ENCODE measurements at regions not wholly inside any gene's neighbourhood (a gene's known extent, or its start where the extent isn't known, plus 50 kb on each side); places are given as distances from the start of the nearest gene placed in this dataset.

DNA sequence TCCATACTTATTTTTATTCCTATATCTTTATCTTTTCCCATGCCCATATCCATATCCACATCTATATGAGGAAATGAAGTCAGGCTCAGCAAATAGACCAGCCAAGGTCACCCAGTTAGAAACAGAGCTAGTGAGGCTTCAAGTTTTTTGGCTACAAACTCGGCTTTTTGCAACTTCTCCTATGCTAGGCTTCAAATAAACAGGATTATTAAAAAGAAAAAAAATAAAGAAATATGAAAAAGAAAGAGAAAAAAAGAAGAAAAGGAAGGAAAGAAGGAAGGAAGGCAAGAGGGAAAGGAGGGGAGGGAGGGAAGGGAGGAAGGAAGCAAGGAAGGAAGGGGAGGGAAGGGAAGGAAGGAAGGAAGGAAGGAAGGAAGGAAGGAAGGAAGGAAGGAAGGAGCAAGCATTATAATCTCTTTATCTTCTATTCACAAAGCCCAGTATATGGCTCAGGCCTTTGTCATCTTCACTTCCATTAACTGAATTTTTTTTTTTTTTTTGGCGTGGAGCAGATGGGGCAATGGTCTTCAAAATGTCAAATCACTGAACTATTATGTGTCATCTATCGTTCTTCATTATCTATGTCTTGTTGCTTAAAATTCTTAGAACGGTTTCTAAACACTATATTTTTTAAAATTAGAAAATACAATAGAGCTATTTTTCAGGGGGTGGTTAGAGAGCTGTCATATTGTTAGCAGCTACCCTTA lies 418.2 kb downstream of the VRK1 start:
- DNase-seq, result no peak

DNA sequence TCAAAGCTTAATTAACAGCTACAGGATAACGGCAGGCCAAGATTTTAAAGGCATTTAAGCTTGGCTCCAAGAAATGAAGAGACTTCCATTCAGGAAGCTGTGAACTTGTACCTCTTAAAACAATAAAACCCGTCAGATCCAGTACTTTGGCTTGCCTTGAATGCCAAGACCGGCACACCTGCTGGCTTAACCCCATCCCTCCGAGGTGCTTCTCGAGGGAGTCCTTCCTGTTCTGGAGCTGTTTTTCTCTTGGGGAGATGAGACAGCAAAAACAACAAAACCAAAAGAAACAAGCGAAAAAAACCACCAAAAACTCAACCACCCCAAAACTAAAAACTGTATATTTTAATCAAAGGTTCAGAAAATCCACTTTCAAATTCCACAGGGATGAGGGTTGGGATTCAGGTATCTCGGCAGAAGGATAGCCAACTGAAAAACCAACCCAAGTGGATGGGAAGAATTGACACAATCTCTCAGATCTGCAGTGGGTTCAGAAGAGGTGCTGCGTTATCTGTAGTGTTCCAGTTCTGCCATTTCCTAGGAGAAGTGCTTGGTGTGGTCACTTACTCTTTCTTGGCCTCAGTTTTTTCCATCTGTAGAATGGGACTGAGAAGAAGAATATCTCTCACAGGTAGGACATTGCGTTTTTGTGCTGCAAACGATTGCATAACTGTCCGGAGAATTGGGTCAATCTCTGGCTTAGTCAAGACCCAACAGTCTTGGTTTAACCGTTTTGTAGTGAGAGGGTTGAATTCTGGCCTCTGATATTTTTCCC lies 420.1 kb downstream of the VRK1 start:
- DNase-seq, result no peak

DNA sequence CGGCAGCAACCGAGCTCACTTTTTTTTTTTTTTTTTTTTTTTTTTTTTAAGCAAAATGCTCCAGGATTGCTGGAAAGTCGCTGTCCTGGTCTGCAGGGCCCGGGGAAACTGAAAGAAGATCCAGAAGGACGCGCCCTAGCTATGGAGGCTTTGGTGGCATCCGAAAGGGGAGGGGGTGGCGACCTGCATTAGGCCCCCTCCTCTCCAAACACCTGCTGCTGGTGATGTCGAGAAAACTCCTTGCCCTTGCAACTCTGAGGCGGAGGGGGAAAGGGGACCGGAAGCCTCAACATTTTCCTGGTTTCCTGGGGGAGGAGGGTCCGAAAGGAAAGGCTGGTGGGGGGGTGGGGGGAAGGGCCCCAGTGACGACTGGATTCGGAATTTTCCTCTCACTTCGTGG lies 421.1 kb downstream of the VRK1 start:
- peak in 1 of 2 donors; percentile 1 for DNase-seq

DNA sequence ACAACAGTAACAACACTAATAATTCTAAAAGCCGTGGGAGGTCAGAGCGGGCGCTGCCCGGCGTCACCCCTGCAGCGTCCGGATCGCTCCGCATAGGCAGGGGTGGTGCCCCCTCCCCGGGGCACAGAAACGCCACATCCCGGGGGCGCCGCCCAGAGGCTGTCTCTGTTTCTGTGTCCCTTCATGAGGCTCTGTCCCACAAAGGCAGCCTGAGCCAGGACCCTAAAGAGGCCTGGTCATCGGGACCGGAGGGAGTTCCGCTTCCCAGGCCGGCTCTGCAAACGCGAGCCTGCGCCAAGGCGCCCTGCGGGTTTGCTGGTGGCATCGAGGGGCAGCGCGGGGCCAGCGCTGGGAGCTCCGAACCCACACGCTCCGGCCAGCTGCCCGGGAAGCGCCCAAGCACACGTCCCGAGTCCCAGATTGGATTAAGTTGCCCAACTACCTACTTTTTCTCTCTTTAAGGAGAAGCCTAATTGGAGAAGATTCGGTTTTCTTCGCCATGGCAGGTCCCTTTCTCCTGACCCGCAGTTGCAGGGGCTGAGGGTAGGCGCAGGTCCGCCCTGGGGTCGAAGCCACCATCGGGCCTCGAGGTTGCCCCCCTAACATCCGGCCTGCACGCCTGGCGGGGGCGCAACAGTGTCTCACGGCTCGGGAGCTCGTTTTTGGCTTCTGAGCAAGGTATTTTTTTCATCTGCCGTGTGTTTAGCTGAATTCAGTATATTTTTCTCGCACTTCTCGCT lies 421.7 kb downstream of the VRK1 start:
- DNase-seq, result peak; percentile 38 to 48

DNA sequence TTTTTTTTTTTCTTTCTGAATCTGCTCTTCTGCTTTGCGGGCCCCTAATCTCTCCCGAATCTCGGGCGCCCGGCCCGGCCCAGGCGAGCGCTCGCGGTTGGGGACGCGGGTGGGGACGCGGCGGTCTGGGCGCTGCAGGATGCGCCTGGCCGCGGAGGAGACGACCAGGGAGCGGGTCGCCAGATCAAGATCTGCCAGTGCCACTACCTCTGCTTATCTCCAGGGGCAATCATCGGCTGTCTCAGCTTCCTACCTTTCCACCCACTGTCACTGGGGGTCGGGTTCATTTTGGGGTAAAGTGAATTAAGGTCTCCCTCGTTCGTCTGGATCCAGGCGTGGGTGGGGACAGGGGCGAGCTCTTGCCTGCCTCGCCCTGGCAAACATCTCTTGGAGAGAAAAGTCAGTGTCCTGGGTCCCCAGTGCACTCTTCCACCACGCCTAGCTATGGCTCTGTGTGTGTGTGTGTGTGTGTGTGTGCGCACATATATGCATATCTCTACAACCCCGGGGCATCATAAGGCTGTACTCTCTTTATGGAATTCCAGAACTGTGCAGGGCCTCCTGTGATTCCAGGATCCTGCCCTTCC lies 422.3 kb downstream of the VRK1 start:
- peak; percentile 21 to 32 for DNase-seq

DNA sequence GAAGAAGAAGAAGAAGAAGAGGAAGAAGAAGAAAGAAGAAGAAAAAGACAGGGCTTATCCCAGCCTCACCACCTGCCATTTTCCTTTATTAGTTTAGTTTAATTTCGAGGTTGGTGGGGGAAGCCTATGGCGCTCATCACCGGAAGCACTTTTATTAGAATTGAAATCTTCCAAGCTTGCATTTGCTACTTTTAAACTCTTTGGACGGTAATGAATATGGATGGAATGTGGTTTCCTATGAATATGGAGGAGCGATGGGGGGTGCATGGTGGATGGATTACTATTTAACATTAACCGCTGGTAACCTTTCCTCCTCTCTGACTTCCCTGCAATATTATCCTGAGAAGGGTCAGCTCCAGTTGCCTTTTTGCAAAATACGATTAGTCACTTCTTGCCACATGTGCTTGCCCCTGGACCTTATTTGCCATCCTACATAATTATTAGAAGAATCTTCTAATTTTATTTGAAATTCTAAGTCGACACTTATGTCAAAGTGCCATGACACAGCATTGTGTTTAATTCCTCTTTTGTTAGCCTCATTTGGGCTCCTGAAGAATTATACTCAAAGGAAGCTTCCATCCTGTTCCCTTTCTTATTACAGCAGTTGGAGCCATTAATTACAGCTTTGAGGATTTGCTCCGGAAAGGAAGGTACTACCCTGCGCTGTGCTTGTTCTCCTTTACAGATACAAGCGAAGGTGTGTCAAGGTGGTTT lies 424.5 kb downstream of the VRK1 start:
- no peak for DNase-seq

DNA sequence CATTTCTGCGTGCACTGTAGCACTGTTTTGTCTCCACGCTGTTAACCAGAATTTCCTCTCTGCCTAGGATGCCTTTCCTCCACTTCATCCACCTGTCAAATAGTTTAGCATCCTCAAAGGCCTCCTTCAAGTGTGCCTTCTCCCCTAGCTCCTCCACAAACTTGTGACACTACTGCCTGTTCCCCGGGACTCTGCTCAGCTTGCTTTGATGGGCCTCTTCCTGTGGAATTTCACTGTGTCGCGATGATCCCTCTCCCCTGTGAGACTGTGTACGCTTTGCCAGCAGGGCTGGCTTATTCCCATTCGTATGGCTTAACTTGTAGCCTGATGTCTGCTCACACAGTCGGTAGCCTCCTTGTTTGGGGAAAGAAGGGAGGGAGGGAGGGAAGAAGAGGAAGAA lies 426.8 kb downstream of the VRK1 start:
- DNase-seq, result no peak

DNA sequence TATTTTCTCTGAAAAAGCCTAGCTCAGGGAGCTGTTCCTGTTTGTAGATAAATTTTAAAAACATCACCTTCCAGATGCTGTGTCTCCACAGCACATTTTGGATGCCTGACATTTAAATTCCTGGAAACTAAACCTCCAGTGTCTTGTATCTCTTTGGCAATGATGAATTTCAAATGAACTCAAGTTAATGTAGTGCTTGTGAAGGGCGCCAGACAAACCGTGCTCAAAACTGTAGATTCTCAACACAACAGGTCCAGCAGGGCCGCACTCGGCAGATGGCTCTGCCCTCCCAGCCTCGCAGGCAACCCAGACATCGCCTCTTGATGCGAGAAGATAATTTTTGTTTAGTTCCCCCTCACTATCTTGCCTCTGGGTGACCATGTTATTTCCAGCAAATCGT lies 432.9 kb downstream of the VRK1 start:
- DNase-seq, result no peak

DNA sequence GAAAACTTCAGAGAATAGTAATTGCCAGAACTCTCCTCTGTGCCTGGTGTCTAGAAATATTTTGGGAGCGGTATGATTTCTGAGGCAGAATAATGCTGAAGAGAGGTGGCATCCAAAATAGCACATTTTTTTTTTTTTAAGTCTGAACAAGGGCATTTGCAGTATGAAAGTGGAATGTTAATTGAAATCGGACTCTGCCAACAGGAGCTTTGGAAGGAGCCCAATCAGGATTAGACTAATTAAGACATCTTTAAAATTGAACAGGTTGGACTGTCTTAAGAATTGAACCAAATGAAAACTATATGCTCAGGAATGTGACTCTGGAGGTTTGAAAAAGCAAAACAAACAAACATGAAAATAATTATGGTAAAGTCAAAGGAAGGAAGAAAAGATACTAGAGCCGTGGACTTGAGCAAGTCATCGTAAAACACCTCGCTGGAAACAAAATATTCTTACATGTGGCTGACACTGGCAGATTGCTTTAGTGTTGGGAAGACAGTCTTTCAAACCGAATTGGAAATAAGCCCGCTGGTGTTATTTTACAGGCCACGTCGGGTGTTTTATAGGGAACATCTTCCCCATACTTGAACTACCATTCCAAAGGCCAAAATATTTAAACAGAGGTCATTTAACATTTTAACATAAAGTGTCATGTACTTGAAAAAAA lies 436.3 kb downstream of the VRK1 start:
- no peak for DNase-seq

DNA sequence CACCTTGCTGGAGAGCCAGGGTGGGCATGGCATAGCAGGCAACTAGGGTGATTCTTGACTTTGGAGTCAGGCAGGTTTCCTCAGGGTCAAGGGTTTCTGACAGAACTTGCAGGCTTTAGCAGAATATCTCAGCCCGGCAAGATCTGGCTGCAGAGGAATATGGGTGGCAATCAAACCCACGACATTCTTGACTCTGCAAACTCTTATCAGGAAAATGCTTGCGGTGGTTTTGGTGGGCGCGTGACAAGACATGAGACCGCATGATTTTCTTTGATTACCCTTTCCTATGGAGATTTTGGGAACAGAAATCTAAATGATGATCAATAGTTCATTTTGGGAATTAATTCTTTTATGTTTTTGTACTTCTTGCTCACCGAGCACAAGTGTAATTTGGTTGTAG lies 449.5 kb downstream of the VRK1 start:
- DNase-seq, result no peak

DNA sequence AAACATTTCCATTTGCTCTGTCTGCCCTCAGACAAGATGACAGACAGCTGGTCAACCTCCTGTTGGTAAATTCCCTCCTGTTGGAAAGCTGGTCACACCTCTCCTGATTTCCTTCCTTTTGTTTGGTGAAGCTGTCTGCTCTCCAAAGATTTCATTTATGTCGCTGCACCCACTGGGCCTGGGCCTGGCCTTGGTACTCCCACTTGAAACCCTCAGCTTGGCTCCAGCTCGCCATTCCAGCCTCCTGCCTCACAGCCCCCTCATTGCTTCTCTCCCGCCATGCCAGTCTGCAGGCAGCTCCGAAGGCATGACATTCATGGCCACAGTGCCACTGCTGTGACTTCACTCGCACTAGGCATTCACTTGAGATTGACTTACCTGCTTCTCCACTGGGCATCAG lies 451.8 kb downstream of the VRK1 start:
- no peak for DNase-seq

DNA sequence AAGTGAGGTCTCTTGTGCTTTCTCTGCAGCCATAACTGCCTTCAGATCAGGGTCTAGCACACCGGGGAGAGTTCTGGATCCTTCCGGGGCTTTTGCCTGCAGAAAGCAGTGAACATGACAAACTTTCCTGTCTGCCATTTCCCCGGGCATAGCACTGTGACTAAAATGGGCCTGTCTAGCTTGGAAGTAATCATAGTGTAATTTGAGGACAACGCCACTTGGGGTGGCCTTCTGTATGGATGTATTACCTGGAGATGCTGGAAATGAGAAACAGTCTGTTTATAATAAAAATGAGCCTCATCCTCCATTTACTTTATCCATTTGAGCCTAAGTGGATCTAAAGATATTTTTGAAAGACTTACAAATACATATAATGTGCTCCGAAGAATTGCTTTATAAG lies 453.7 kb downstream of the VRK1 start:
- no peak for DNase-seq

DNA sequence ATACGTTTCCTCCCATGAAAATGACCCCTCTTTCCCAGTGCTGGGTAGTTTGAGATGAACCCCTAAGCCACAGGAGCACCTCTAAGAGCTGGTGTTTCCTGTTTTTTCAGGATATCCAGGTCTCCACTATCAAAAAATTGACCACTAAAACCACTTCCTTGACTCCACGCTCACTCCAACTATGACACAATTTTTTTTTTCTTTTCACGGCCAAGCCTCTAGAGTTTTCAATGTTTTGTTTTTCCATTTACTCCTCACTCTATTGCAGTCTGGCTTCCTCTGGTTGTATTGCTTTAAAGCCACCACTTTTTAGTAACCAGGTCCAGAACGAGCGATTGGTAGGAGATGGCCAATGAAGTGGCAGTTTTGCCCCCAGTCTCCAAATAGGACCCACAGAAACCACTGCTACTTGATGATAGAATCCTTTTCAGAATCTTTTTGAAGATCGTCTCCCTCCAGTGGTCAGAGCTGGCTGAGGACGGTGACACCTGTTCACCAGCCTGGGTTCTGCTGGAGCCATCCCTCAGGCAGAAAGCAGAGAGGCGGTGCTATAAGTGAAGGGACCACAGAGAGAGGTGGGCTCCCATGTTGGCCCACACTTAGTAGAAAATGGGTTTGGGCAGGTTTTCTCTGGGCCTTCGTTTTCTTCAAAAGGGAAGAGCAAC lies 454.4 kb downstream of the VRK1 start:
- DNase-seq, result no peak

DNA sequence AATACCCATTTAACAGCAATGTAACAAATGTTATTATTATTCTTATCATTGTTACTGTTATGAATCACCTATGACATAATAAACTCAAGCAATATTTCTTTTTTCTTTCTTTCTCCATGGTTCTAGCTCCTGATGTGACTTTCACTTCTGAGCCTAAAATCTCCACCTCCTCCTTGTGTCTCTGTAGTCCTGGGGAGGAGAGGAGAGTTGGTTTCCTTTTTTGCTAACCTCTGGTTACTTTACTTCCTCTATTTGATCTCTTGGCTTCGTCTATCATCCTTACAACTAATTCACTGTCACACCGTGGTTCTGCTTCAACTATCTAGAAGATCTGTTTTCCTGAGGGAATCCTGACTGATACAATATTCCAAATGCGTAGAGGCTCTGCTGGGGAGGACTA lies 456.6 kb downstream of the VRK1 start:
- DNase-seq, result no peak

DNA sequence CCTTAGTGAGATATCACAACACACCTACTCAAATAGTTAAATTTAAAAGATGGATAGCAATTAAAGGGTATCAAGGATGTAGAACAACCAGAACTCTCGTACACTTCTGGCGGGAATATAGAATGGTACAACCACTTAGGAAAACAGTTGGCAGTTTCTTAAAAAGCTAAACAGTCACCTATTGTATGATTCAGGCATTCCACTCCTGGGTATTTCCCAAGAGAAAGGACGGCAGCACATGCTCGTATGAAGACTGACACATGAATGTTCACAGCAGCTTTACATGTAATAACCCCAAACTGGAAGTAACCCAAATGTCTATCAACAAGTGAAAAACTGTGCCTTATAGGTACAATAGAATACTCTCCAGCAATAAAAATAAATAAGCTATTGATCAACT lies 465.2 kb downstream of the VRK1 start:
- no peak for DNase-seq

DNA sequence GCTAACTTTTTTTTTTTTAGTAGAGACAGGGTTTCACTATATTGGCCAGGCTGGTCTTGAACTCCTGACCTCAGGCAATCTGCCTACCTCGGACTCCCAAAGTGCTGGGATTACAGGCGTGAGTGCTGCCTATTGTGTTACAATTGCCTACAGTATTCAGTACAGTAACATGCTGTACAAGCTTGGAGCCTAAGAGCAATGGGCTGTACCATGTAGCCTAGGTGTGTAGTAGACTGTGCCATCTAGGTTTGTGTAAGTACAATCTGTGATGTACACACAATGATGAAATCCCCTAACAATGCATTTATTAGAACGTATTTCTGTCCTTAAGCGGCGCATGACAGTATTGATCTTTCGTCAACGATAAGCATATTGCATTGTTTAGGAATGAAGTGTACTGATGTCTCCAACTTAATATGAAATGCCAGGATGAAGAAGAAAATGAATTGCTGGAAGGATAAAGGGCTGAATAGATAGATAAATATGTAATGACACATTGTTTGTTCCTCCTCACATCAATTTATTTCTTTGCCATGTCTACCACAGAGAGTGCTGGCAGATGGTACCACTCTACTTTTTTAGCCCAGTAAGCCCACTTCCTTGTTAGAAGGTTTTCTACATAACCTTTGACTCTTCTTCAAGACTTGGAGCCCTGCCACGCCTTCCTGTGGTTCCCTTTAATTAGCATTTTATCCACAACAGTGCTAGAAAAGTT lies 467.5 kb downstream of the VRK1 start:
- DNase-seq, result no peak

DNA sequence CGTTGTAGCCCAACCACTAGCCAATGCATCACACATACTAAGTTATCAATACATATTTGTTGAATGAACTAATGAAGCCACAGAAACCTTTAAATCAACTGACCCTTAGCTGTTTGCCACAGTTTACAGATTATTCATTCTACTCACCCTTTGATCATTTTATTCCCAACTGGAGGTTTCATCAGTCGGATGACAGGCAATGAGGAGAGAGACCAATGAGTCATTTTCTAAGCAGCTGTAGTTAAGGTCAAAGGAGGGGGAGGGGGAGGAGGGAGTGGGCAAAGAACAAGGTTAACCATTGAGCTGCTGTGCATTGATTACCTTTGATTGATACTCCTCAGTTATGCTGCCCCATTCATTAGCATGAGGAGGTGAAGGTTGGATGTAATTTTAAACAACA lies 469.5 kb downstream of the VRK1 start:
- no peak for DNase-seq

DNA sequence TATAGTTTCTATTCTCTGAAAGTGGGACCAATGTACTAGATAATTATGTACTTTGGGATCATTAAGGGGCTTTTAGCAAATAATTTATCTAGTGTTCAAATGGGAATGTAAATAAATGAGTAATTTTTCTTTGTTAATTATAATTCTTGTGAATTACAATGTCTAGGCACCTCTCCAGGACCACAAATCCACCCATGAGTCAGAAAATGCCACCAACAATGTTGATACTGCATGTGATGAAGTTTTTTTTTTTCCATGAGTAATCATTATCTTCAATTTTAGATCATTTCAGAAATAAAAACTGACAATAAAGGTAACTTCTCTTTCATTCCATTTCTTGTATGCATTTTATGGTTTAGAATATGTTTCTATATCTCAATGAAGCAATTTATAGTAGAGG lies 470.3 kb downstream of the VRK1 start:
- DNase-seq, result no peak

DNA sequence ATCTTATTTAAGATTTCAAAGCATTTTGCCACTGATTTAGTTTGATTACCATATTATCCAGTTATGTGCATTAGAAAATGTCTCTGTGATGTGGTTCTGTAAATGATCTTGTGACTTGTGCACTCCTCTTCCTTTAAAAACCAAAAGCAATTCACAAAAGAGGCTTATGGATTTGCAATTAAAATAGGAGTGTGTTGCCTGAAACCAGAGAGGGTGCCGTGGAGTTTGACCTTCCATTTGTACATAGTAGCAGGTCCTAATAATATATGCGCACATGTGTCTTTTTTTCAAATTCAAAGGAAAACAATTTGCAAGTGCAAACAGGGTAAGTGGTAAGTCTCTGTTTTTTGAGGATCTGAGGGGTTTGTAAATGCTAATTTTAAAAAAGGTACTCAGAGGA lies 470.9 kb downstream of the VRK1 start:
- no peak for DNase-seq

DNA sequence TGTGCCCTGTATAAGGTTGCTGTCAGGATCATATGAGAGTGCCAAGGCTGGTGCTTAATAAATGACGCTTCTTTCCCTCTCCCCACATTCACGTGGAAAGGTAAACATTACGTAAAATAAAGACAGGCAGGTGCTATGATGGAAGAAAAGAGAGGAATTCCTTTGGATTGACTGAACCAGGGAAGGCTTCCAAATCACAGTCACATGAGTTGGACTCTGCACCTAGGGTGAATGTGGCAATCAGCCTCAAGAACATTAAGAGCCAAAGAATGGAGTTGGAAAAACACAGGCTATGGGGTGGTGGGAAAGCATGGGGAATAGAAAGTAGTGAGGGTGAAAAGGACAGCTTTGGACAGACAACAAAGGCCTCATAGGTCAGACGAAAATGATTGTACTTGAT lies 473.1 kb downstream of the VRK1 start:
- no peak for DNase-seq

DNA sequence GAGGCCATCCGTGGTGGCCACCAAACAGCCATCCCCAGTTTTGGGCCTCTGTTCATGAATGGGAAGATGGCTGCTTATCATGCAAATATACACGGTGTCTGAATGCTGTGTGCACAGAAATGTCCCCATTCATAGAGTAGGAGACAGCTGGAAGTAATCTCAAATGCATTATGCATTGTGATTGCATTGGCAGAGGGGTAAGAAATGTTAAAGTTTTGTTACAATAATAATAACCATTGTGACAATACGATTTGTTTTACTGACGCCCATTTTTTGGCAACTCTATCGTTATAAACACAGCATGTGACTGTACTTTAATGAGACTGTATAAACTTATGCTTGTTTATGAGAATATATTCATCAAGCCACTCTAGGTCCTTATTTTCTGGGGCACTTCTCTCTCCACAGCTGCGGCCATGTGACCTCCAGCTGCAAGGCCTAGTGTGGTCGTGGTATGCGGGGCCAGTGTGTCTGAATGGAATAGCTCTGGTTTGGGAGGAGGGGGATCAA lies 474.3 kb downstream of the VRK1 start:
- DNase-seq, result no peak
